Adipose tissue (tissue), 3 donors: ENCODE measurements at regions not wholly inside any gene's neighbourhood (a gene's known extent, or its start where the extent isn't known, plus 50 kb on each side); places are given as distances from the start of the nearest gene placed in this dataset.

Experiments
- H3K27ac ChIP-seq: one replicate; pipeline ENCODE4 v1.5.1; 2013; ENCODE audit warnings: low read depth, low read length
- WGBS, 3 donors: extraction: QIAGEN DNeasy Blood & Tissue Kit; methylation state at CpG; one replicate each; pipeline ENCODE4 v1.1.7; 2013; 5-methylcytosine and 5-hydroxymethylcytosine counted together
- donor health status: healthy with polysubstance abuse.
- donor health status: Bipolar disorder and iron deficiency.
- donor health status: healthy.

DNA sequence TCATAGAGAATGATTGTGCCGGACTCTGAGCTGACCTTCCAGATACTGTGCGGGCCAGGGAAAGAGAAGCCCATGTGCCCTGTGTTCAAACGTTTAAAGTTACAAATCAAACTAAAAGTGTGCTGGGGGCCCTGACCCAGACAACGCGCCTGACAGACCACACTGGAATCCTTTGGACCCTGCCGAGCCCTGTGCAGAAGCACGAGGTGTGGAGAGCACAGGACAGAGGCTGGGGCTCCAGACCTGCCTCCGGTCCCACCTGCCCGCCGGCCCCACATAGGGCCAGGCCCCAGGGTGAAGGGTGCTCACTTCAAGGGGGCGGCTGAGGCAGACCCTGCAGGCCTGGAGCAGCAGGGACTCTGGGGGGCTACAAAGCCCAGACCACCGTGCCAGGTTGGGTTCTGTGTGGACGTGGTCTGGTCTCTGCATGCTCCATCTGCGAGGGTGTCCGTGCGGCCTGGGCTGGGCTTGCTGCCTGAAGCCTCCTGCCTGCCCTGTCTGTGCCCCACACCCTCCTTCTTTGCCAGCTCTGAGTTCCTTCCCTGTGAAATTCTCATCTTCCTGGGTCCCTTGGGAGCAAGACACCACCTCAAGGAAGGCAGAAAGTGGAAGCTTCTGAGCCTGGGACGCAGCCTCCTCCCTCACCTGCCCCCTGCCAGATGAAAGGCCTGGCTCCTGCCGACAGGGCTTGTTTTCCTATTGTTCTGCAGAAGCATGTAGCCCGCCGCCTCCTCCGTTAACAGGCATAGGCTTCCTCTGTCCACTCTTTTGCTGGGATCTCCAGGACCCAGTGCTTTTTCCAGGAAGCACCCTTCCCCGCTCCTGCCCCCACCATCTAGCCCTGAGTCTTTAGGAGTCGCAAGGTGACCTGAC, 186.2 kb downstream of the ERMARD start:
- WGBS, 3 donors, result 78 to 84% (median 84%) methylated on average over 23 of the region's 23 CpGs

DNA sequence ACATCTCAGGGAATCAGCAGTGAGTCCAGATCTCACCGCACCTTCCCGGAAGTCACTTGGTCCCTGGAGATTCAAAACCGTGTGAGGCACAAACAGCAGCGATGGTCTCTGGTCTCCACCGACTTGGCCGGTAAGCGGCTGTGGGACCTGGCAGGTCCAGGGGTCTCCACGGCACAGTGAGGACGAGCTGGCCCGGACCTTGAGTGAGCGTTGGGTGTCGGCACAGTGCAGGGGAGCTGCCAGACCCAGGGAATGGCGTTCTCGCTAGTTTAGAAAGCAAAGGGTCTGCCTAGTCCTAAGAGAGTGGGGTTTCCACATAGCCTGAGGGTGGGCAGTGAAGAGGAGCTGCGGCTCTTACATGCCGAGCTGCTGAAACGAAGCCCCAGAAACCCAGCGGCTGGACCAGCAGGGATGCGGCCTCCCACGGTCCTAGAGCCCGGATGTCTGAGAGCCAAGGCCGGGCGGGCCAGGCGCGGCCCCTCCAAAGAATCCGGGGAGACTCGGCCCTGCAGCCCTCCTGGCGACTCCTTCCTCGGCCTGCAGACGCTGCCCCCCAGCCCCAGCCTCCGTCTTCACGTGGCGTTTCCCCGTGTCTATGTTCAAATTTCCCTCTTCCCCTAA, 185.0 kb downstream of the ERMARD start:
- no peak overlapping the region for H3K27ac ChIP-seq
- 80 to 88% (median 84%) methylated on average over 33 to 34 of the region's 34 CpGs for WGBS, 3 donors

More for the DNA sequence above, 186.2 kb downstream of the ERMARD start:
- no peak overlapping the region for H3K27ac ChIP-seq

DNA sequence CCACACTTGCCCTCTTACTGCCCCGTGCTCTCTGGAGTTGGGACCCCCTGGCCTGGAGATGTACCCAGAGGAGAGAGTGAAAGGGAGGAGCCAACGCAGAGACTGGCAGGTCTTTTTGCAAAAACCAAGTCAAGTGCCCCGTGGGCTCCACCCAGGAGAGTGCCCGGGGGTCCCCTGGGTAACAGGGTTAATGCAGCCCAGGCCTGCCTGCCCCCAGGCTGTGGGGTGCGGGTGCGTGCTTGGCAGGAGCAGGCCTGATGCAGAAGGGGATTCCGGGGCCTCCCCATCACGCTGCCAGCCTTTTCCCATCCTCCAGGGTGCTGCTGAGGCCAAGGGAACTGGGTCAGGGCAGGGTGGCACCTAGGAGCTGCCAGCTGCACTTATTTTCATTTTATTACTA, 184.4 kb downstream of the ERMARD start:
- no peak overlapping the region for H3K27ac ChIP-seq
- 91 to 98% (median 92%) methylated on average over 8 of the region's 8 CpGs for WGBS, 3 donors

DNA sequence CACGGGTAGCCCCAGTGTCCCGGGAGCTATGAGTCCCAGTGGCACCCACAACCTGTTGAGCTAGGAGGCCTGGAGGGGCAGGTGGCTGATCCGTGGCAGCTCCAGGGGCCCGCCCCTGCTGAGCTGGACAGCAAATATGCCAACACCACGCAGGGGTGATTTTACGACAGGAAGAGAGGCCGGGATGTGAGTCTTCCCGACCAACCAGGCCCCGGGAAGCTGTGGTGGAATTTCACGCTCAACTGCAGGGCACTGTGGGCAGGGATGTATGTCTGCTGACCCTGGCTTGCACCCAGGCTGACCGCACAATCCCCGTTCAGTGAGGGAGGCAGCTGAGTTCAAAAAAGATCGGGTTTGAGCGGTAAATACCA, 183.9 kb downstream of the ERMARD start:
- no peak overlapping the region for H3K27ac ChIP-seq
- 69 to 82% (median 71%) methylated on average over 14 of the region's 14 CpGs for WGBS, 3 donors

DNA sequence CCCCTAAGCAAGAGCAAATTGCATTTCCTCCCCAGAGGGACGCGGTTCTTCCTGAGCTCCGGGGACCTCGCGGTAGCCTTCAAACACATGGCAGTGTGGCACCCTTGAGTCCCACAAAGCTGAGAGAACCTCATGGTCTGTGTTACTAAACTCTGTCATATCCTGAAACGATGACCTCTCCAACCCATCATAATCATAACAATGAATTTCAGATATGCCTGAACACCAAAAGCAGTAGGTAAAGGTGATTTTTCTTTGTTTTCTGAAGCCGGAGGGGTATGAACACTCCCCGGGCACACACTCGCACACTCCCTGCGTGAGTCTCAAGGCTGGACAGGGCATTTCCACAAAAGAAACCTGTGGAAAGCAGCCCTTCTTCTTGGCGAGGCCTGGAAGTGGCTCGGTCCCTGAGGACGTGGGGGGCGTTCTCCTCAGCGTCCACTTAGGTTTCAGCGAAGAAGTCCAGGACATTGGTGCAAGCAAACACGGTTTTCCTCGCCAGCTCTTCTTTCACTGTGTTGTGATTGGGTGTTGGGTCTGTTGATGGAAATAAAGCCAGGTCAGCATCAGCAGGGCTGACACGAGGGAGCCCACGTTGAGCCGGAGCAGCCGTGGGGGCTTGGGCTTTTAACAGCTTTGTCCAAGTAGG, 183.4 kb downstream of the ERMARD start:
- 76 to 81% (median 79%) methylated on average over 22 of the region's 22 CpGs for WGBS, 3 donors
- H3K27ac ChIP-seq, result no peak overlapping the region

DNA sequence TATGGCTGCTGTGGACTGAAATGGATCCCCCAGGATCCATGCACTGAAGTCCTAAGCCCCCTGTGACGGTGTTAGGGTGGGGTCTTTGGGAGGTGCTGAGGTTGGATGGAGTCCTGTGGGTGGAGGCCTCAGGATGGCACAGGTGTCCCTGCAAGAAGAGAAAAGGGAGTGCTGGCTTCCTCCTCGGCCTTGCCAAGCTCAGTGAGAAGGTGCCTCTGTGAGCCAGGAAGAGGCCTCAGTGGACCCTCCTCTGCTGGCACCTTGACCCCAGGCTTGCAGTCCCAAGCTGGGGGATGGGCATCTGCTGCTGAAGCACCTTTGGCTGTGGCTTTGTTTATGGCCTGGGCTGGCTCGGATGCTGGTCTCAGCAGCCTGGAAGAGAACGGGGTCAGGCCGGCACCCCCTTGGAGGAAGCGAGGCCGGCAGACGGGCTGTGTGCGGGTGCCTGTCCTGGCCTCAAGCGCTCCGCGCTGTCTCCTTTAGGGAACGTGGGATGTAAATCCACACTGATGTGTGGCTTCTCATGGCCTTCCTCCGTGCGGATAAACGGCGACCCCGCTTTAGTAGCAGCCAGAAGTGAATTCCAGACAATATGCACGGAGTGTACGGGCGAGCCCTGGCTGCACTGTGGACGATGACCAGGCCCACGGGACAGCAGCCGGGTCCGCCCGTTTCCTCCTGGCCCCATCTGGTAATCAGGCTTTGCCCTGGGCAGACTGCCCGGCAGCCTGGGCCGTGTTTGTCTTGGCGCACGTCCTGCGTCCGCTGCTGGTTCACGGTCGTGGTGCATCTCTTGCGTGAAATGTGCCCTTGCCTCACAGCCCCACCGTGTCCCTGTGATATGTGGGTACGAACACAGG, 182.6 kb downstream of the ERMARD start:
- 39 to 68% (median 52%) methylated on average over 34 to 37 of the region's 37 CpGs for WGBS, 3 donors
- no peak overlapping the region for H3K27ac ChIP-seq

DNA sequence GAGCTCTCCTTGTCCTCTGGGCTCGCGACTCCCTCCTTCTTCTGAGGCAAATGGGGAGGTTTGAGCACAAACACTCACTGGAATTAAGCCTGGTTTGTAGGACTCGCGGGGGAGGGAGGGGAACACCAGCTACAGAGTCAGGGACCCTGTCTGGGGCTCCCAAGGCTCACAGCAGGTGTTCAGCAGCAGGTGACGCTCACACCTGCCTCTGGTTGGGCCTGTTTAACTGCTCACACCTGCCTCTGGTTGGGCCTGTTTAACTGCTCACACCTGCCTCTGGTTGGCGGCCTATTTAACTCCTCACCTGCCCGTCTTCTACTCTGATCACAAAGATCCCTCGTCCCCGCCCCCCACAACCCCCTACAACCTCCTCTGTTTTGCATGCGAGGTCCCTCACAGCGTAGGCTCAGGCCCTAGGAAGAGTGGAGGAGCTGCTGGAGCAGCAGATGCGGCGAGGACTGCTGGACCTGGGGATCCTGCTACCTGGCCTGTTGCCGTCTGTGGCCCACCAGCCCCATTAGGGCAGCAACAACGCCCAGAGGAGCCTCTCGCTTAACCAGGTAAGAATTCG, 181.9 kb downstream of the ERMARD start:
- 69 to 89% (median 89%) methylated on average over 17 of the region's 17 CpGs for WGBS, 3 donors
- no peak overlapping the region for H3K27ac ChIP-seq

DNA sequence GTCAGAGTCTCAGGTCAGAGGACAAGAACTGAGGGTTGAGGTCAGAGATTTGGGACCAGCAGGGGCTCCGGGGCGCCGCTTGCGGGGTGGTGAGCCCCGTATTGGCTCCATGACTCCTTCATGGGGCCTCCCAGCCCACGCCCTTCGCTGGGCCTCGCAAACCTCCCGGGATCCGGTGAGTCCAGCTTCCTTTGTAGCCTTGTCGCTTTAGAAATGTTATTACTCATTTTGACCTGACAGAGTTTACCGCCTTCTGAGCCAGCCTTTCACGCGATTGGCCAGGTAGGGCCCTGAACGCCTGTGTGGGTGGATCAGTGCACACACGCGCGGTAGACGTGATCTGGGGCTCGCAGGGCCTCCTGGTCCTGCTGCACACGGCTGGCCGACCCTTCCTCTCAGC, 181.1 kb downstream of the ERMARD start:
- H3K27ac ChIP-seq, result no peak overlapping the region
- 69 to 80% (median 79%) methylated on average over 22 of the region's 22 CpGs for WGBS, 3 donors

DNA sequence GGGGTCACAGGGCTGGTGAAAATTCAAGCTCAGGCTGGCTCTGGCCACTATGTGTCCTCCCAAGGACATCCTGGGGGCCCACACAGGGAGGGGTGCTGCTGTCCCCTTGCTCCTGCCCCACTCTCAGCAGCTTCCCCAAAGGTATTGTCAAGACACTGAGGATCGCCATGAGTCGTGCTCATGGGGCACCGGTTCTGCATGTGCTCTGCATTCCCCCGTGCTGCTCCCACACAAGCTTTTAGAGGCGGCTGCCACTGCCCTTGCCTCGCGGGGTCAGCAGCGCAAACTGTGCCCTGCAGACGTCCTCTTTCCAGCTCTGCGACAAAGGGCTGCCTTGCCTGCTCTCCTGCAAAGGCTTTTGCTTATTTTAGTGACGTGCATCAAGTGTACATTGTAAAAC, 179.8 kb downstream of the ERMARD start:
- 67 to 82% (median 77%) methylated on average over 11 of the region's 11 CpGs for WGBS, 3 donors
- H3K27ac ChIP-seq, result no peak overlapping the region

DNA sequence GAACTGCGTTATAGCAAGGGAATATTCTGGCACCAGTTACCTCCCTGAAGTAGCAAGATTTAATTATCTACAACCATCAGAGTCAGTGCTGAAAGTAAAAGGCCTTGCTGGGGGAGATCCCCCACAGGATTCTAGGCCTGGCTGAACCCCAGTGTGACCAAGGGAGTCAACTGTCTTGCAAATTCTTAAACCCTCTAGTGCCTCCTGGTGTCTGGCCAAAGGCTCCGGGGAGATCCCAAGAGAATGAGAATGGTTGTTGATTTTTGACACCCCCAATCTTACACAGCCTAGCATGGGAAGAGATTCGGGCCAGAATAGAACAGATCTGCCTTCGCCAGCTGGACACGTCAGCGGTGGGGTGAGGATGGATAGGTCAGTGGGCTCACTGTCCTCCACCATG, 179.4 kb downstream of the ERMARD start:
- WGBS, 3 donors, result 84 to 94% (median 87%) methylated on average over 6 of the region's 6 CpGs
- no peak overlapping the region for H3K27ac ChIP-seq

DNA sequence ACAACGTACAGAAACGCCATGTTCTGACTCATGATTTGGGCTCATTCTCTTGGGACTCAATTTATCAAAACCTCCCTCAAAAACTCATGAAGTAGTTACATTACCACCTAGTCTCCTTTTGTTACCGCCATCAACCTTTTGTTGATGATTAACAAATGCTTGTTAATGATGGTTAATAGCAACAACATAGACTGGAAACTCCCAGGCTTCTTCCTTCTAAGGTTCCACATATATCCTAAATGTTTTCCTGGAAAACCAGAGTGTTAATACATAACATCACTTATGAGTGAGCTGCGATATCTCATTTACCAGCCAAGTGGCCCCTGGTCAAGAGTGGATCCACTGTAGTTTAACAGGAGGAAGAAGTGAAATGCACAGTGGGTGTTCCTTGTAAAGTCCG, 176.3 kb downstream of the ERMARD start:
- no peak overlapping the region for H3K27ac ChIP-seq
- WGBS, 3 donors, result 77 to 93% (median 90%) methylated on average over 5 of the region's 5 CpGs

DNA sequence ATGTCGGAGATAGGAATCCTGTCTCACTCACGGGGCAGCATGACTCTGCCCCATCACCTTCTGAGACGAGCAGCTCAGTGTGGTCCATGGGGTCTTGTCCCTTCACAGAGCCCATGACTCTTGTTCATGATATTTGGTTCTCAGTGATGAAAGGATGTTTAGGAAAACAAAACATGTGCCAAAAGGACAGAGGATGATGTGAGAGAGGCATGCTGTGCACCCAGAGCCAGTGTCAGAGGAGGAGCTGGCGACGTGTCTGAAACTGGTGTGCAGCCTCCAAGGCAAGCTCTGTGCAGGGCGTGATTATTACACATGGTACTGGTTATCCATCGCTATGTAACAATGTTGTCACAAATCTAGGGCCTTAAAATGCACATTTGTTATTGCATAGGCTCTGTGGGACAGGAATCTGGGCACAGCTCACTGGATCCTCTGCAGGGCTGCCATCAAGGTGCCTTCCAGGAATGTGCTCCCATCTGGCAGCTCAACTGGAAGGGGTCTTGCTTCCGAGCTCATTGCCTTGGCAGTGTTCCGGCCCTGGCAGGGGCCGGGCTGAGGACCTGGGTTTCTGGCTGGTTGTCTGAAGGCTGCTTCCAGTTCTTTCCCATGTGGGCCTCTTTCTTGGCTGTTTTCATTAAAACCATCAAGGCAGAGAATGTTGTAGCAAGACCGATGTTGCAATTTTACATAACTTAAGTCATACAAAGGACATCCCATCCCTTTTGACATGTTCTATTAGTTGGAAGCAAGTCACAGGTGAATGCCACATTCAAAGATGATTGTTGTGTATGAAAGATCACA, 175.4 kb downstream of the ERMARD start:
- WGBS, 3 donors, result 80 to 90% (median 87%) methylated on average over 11 of the region's 11 CpGs
- no peak overlapping the region for H3K27ac ChIP-seq

DNA sequence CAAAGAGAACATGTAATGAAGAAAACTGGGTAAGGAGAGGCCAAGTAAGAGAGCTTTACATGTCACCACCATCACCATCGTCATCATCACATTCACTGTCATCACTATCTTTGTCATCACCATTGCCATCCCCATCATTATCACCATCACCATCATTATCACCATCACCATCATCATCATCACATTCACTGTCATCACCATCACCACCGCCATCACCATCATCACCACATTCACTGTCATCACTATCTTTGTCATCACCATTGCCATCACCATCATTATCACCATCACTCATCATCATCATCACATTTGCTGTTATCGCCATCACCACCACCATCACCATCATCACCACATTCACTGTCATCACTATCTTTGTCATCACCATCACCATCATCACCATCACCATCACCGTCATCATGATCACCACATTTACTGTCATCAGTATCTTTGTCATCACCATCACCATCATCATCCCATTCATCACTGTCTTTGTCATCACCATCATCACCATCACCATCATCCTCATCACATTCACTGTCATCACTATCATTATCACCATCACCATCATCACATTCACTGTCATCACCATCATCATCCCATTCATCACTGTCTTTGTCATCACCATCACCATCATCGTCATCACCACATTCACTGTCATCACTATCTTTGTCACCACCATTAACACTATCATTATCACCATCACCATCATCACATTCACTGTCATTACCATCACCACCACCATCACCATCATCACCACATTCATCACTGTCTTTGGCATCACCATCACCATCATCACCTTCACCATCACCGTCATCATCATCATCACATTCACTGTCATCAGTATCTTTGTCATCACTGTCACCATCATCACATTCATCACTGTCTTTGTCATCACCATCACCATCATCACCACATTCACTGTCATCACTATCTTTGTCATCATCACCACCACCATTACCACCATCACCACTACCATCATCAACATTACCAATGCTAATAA, 172.3 kb downstream of the ERMARD start:
- H3K27ac ChIP-seq, result no peak overlapping the region
- WGBS, 3 donors, result 83 to 95% (median 86%) methylated on average over 6 of the region's 6 CpGs

DNA sequence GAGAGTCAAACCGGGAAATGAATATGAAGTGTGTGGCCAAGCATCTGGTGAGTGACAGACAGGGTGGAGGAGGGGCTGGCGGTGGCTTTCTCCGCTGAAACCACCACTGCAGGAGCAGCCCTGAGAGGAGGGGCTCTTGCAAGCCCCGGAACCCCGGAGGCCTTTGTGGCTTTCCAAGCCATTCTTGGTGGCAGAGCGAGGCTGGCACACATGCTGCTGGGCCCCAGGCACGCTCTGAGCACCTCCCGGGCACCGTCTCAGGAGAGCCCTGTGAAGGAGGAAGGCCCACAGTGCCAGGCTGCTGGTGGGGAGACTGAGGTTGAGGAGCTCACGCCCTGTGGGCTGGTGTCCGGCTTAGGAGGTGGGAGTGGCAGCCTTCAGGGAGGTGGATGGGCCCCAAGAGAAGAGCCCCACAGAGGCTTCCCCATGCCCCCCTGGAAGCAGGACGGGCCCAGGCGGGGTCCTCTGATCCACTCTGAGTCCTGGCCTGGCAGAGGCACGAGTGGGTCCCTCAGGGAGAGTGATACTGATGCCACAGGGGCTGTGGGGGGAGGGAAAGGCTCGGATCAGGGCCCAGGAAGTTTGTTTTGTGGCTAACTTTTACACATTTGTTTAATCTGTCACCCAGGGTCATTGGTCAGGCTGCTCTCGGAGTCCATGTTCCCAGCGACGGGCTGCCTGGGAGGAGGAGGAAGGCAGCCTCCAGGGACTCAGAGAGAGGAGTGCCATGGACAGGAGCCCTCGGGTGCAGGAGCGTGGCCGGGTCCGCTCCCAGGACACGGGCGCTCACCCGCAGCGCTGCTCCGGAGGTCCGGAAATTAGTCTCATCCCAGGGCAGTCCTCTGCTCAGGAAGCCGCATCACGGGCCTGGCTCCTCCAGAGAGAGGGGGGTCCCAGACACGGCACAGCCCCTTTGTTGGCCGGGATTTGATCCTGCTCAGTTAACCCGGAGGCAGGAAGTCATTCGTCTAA, 170.7 kb downstream of the ERMARD start:
- WGBS, 3 donors, result 47 to 68% (median 59%) methylated on average over 33 to 34 of the region's 34 CpGs
- H3K27ac ChIP-seq, result no peak overlapping the region

DNA sequence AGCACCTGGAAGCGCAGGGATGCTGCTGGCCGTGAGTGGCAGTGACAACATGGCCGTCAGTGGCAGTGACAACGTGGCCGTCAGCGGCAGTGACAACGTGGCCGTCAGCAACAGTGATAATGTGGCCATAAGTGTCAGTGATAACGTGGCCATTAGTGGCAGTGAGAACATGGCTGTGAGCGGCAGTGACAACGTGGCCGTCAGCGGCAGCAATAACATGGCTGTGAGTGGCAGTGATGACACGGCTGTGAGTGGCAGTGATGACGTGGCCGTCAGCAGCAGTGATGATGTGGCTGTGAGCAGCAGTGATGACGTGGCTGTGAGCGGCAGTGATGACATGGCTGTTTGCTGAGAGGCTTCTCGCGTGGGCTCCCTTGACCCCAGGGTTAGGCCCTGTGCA, 169.8 kb downstream of the ERMARD start:
- 81 to 94% (median 83%) methylated on average over 20 of the region's 20 CpGs for WGBS, 3 donors
- no peak overlapping the region for H3K27ac ChIP-seq
